ENCODE measurements at regions not wholly inside any gene's neighbourhood (a gene's known extent, or its start where the extent isn't known, plus 50 kb on each side); places are given as distances from the start of the nearest gene placed in this dataset.

- DNase-seq: no peak
Measured at GRCh38 chr15:31840849-31841476, 189.4 kb upstream of the CHRNA7 start.

GRCh38 chr15:31842532-31843195 is 187.7 kb upstream of the CHRNA7 start:
- no peak for DNase-seq

GRCh38 chr15:31843426-31844055 is 186.8 kb upstream of the CHRNA7 start:
- no peak for DNase-seq

- no peak for DNase-seq
Measured at GRCh38 chr15:31845791-31846190, 184.5 kb upstream of the CHRNA7 start.

- no peak for DNase-seq
Measured at GRCh38 chr15:31847961-31848360, 182.4 kb upstream of the CHRNA7 start.

- no peak for DNase-seq
Measured at GRCh38 chr15:31848621-31849020, 181.7 kb upstream of the CHRNA7 start.

GRCh38 chr15:31852933-31853799 is 177.1 kb upstream of the CHRNA7 start:
- no peak for DNase-seq

- no peak for DNase-seq
Measured at GRCh38 chr15:31856581-31856980, 173.7 kb upstream of the CHRNA7 start.

GRCh38 chr15:31857194-31857593 is 173.1 kb upstream of the CHRNA7 start:
- DNase-seq: no peak

- no peak for DNase-seq
Measured at GRCh38 chr15:31858026-31858425, 172.3 kb upstream of the CHRNA7 start.

GRCh38 chr15:31866248-31866647 is 164.1 kb upstream of the CHRNA7 start:
- no peak for DNase-seq

- DNase-seq: peak in 1 of 2 experiments; percentile 54
Measured at GRCh38 chr15:31867536-31868442, 162.5 kb upstream of the CHRNA7 start.

GRCh38 chr15:31869686-31870307 is 160.5 kb upstream of the CHRNA7 start:
- DNase-seq: no peak

- peak in 1 of 2 experiments; percentile 83 for DNase-seq
Measured at GRCh38 chr15:31870328-31871165, 159.8 kb upstream of the CHRNA7 start, which contains the start of gene OTUD7A. Gene OTUD7A, minus strand, starts transcription at chr15:31870673.

- no peak for DNase-seq
Measured at GRCh38 chr15:31871166-31871886, 159.0 kb upstream of the CHRNA7 start.

GRCh38 chr15:31871887-31872281 is 158.4 kb upstream of the CHRNA7 start:
- DNase-seq: no peak

GRCh38 chr15:31887246-31887645 is 143.1 kb upstream of the CHRNA7 start:
- no peak for DNase-seq

- no peak for DNase-seq
Measured at GRCh38 chr15:31892513-31892912, 137.8 kb upstream of the CHRNA7 start.

- no peak for DNase-seq
Measured at GRCh38 chr15:31893780-31894179, 136.5 kb upstream of the CHRNA7 start.

GRCh38 chr15:31897746-31898145 is 132.6 kb upstream of the CHRNA7 start:
- no peak for DNase-seq

Measured in cerebellar nuclear complex (tissue), 1 donor.